ENCODE measurements at regions not wholly inside any gene's neighbourhood (a gene's known extent, or its start where the extent isn't known, plus 50 kb on each side); places are given as distances from the start of the nearest gene placed in this dataset.
"Not testable (repeated sequence)": the region's sequence is repeated elsewhere in the genome, so short reads cannot be mapped to it uniquely, and the experiment has no call there.

GRCh38 chr7:156565002-156565401 is 75.6 kb upstream of the RNF32 start:
- TF ChIP-seq MAFK (IDR thresholded peaks at IDR 0.05; ENCODE audit: partially characterized antibody); MAX (IDR thresholded peaks at IDR 0.05); POLR2AphosphoS2 (conservative IDR thresholded peaks at IDR 0.05; ENCODE audit: low read length); CTCF (IDR thresholded peaks at IDR 0.05); POLR2A (IDR thresholded peaks at IDR 0.05; ENCODE audit: low read length); CBX8 (IDR thresholded peaks at IDR 0.05); PBX3 (IDR thresholded peaks at IDR 0.05); JUN (IDR thresholded peaks at IDR 0.05); PHF8 (IDR thresholded peaks at IDR 0.05; ENCODE audit: borderline replicate concordance, low read depth); HMGXB4 (CRISPR knock-in tag; IDR thresholded peaks at IDR 0.05; ENCODE audit: borderline replicate concordance); EP300 (IDR thresholded peaks at IDR 0.05): not testable (repeated sequence)
